ENCODE measurements at regions not wholly inside any gene's neighbourhood (a gene's known extent, or its start where the extent isn't known, plus 50 kb on each side); places are given as distances from the start of the nearest gene placed in this dataset.

GRCh38 chr7:42765931-42766330 is 145.9 kb downstream of the C7orf25 start:
- ATAC-seq (no peak), DNase-seq (ENCODE audit: extremely low read depth in 1 of 4, low spot score in 3 of 4) (no peak), FAIRE-seq (no peak)
- ChIA-PET POLR2A (no interaction called here), CTCF (ENCODE audit: low intra/inter-chr PET ratio) (no interaction called here)
- Histone ChIP-seq H3K9me3 (replicated peaks; ENCODE audit: control insufficient read depth, insufficient read depth, low read depth, low read length) (no peaks in the 10 kb centered on the region), H3K4me1 (replicated peaks in 1 of 2; ENCODE audit: control insufficient read depth in 2 of 2, insufficient read depth in 2 of 2, low read length in 2 of 2) (no peaks in the 10 kb centered on the region), H4K20me1 (replicated peaks; ENCODE audit: control insufficient read depth, insufficient read depth, low read length) (no peaks in the 10 kb centered on the region), H3K36me3 (ENCODE audit: control insufficient read depth, insufficient read depth, low read length) (no peaks in the 10 kb centered on the region), H3K4me2 (ENCODE audit: insufficient read depth, low read length) (no peak overlapping the region), H3K9me1 (ENCODE audit: control insufficient read depth, insufficient read depth, low read length) (no peaks in the 10 kb centered on the region), H3K27me3 (ENCODE audit: control insufficient read depth in 2 of 2, insufficient read depth in 2 of 2, low read length in 2 of 2) (no peaks in the 10 kb centered on the region), H3K9ac (ENCODE audit: insufficient read depth in 1 of 2, low read depth in 2 of 2, low read length in 2 of 2) (no peak overlapping the region), H3K27ac (ENCODE audit: extremely low read depth, low read depth, low read length) (no peak overlapping the region), H2AFZ (ENCODE audit: low read depth, low read length) (no peak overlapping the region), H3K4me3 (no peak overlapping the region), H3K79me2 (ENCODE audit: control insufficient read depth, insufficient read depth, low read length) (no peaks in the 10 kb centered on the region)
- WGBS (ENCODE audit: insufficient coverage, low coverage, missing lambda C conversion rate) = 0% methylated on average over 2 of the region's 2 CpGs
- no peak for TF ChIP-seq BRF1 (IDR thresholded peaks at IDR 0.05; ENCODE audit: borderline replicate concordance, extremely low read depth, insufficient read length)
- TF ChIP-seq AFF4 (CRISPR knock-in tag; IDR thresholded peaks at IDR 0.05) = no peak
- no peak for TF ChIP-seq BCLAF1 (IDR thresholded peaks at IDR 0.05; ENCODE audit: borderline replicate concordance in 1 of 2, control insufficient read depth in 1 of 2, low read depth in 2 of 2, low read length in 1 of 2)
- TF ChIP-seq RNF2 (IDR thresholded peaks at IDR 0.05) = no peak
- no peak for TF ChIP-seq TCF7L2 (IDR thresholded peaks at IDR 0.05; ENCODE audit: low read depth, low read length)
- TF ChIP-seq GTF2E2 (tag; IDR thresholded peaks at IDR 0.05) = no peak
- no peak for TF ChIP-seq UBTF (IDR thresholded peaks at IDR 0.05; ENCODE audit: borderline replicate concordance in 1 of 2, low read depth in 2 of 2, low read length in 2 of 2)
- TF ChIP-seq TCF3 (CRISPR knock-in tag; IDR thresholded peaks at IDR 0.05) = no peak
- TF ChIP-seq MEF2A (IDR thresholded peaks at IDR 0.05; ENCODE audit: control insufficient read depth, low read depth, low read length) = no peak
- no peak for TF ChIP-seq PHB (CRISPR knock-in tag; IDR thresholded peaks at IDR 0.05)
- no peak for TF ChIP-seq RBM17 (IDR thresholded peaks at IDR 0.05; ENCODE audit: borderline replicate concordance, low read depth, low read length)
- intact Hi-C loops (cut with micrococcal nuclease) (no loop called here), in situ Hi-C loops (cut with MboI) (no loop called here)
- BruUV-seq (replicated peaks) = no TSS peak

Measured in K562 (cell line).